Fibroblast of lung (primary cell): ENCODE measurements at regions not wholly inside any gene's neighbourhood (a gene's known extent, or its start where the extent isn't known, plus 50 kb on each side); places are given as distances from the start of the nearest gene placed in this dataset.

Experiments
- CTCF ChIP-seq, 2 donors: IDR thresholded peaks in 1 of 2; conservative IDR thresholded peaks in 1 of 2; 1 replicate in 1 of 2; 2 replicates in 1 of 2; pipeline ENCODE4 v1.5.1; 2011 to 2012; ENCODE audit warnings: low read length in 2 of 2, control low read depth in 1 of 2, inconsistent platforms in 1 of 2, low read depth in 1 of 2, mild to moderate bottlenecking in 1 of 2
- EZH2 ChIP-seq: IDR thresholded peaks from 2 replicates; pipeline ENCODE4 v1.5.1; 2012; ENCODE audit warnings: low read length, control low read depth, mild to moderate bottlenecking; ENCODE audit errors: missing control alignments

DNA sequence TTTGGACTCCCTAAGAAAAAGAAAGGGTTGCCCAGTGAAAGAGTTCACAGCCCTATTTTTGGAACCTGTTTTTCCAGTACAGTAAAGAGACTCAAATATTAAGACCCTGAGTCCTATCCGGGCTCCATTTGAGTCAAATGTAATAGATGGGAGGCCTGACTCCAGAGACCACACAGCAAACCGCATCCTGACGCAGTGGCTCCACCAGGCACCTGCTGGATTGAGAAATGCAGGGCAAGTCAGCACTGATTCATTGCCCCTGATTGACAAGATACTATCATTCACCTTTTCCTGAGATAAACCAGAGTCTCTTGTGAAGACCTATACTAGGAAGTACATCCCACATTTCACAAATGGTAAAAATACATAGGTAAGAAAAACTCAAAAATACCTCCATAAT lies 715.7 kb upstream of the SOX9 start:
- TF ChIP-seq CTCF (conservative IDR thresholded peaks at IDR 0.05 in 1 of 2, IDR thresholded peaks at IDR 0.05 in 1 of 2; ENCODE audit: low read depth in 1 of 2, low read length in 2 of 2) = no peak
- TF ChIP-seq EZH2 = no peak
